ENCODE measurements at regions not wholly inside any gene's neighbourhood (a gene's known extent, or its start where the extent isn't known, plus 50 kb on each side); places are given as distances from the start of the nearest gene placed in this dataset.

DNA sequence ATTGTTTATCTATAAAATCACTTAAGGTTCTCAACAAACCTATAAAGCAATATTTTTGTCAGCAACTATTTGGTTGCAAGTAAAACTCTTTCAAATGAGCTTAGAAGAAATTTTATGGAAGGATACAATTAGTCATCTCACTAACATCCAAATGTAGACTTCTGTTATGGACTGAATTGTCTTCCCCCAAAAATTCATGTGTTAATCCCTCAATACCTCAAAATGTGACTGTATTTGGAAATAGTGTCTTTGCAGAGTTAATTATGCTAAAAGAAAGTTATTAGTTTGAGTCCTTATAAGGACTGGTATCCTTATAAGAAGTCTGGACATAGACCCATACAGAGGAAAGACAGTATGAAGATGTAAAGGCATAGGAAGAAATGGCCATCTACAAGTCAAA, 357.8 kb upstream of the PRMT6 start:
- POLR2A ChIA-PET, result no interaction called here
- Histone ChIP-seq H3K9me3 (ENCODE audit: control extremely low read depth in 1 of 3, control insufficient read depth in 2 of 3, insufficient read depth in 1 of 3, low read length in 2 of 3) (no peaks in the 10 kb centered on the region), H3K79me2 (ENCODE audit: control insufficient read depth, insufficient read depth, low read length) (no peaks in the 10 kb centered on the region), H3K27ac (ENCODE audit: low read length in 2 of 2) (no peak overlapping the region), H3K4me1 (ENCODE audit: control insufficient read depth in 2 of 2, insufficient read depth in 2 of 2, low read length in 2 of 2) (no peaks in the 10 kb centered on the region), H3K36me3 (replicated peaks in 1 of 2; ENCODE audit: control extremely low read depth in 1 of 2, control insufficient read depth in 1 of 2, extremely low read depth in 1 of 2, insufficient read depth in 2 of 2, low read length in 1 of 2) (no peaks in the 10 kb centered on the region), H4K20me1 (ENCODE audit: control insufficient read depth, insufficient read depth, low read length, poor library complexity, severe bottlenecking) (no peaks in the 10 kb centered on the region), H2AFZ (ENCODE audit: insufficient read depth, low read depth, low read length, poor library complexity, severe bottlenecking) (no peak overlapping the region), H3K9ac (ENCODE audit: low read length) (no peak overlapping the region), H3K27me3 (replicated peaks in 1 of 4; ENCODE audit: control extremely low read depth in 1 of 4, control insufficient read depth in 3 of 4, insufficient read depth in 4 of 4, low read length in 3 of 4) (no peaks in the 10 kb centered on the region), H3K4me3 (ENCODE audit: control extremely low read depth in 1 of 5, extremely low read depth in 1 of 5, insufficient read depth in 1 of 5, low read depth in 2 of 5, low read length in 4 of 5) (no peak overlapping the region), H3K4me2 (replicated peaks; ENCODE audit: low read depth, low read length, poor library complexity, severe bottlenecking) (no peak overlapping the region)
- H3K4me1 Mint-ChIP-seq, result no peaks in the 10 kb centered on the region
- ATAC-seq (ENCODE audit: low read depth), result no peak
- DNase-seq, result no peak
- no peak overlapping the region for H3K27ac Mint-ChIP-seq
- no peaks in the 10 kb centered on the region for H3K27me3 Mint-ChIP-seq
- intact Hi-C loops (cut with micrococcal nuclease), result no loop called here
- H3K9me3 Mint-ChIP-seq (ENCODE audit: insufficient read depth), result no peaks in the 10 kb centered on the region
- CTCF ChIA-PET, result no interaction called here
- TF ChIP-seq, protein P1, sequence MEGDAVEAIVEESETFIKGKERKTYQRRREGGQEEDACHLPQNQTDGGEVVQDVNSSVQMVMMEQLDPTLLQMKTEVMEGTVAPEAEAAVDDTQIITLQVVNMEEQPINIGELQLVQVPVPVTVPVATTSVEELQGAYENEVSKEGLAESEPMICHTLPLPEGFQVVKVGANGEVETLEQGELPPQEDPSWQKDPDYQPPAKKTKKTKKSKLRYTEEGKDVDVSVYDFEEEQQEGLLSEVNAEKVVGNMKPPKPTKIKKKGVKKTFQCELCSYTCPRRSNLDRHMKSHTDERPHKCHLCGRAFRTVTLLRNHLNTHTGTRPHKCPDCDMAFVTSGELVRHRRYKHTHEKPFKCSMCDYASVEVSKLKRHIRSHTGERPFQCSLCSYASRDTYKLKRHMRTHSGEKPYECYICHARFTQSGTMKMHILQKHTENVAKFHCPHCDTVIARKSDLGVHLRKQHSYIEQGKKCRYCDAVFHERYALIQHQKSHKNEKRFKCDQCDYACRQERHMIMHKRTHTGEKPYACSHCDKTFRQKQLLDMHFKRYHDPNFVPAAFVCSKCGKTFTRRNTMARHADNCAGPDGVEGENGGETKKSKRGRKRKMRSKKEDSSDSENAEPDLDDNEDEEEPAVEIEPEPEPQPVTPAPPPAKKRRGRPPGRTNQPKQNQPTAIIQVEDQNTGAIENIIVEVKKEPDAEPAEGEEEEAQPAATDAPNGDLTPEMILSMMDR (IDR thresholded peaks at IDR 0.05), result no peak
- no peak overlapping the region for H3K4me3 Mint-ChIP-seq

DNA sequence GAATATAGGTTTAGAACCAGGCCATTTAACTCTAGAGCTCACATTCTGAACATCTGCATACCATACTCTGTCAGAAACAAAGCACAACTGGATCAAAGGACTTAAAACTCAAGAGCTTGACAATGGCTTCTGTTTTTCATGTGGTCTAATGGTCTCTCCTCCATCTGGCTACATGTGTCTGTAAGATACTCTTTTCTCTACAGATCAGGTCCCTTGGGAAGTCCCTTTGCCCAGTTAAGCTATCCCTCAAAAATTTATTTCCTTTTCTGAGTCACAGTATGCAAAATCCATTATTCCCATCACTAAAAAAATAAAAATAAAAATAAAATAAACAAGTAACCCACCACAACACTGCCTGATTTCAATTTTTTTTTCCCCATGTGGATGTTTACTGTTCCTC, 357.0 kb upstream of the PRMT6 start:
- TF ChIP-seq, protein P1 (IDR thresholded peaks at IDR 0.05), result no peak
- TF ChIP-seq EZH2 (IDR thresholded peaks at IDR 0.05; ENCODE audit: borderline replicate concordance, insufficient read depth, low read depth, low read length, poor library complexity, severe bottlenecking), result no peak
- H3K9me3 Mint-ChIP-seq (ENCODE audit: insufficient read depth), result no peaks in the 10 kb centered on the region
- DNase-seq (no peak), ATAC-seq (ENCODE audit: low read depth) (no peak)
- no peaks in the 10 kb centered on the region for H4K20me1 ChIP-seq (ENCODE audit: control insufficient read depth, insufficient read depth, low read length, poor library complexity, severe bottlenecking)
- H3K36me3 ChIP-seq (replicated peaks in 1 of 2; ENCODE audit: control extremely low read depth in 1 of 2, control insufficient read depth in 1 of 2, extremely low read depth in 1 of 2, insufficient read depth in 2 of 2, low read length in 1 of 2), result no peaks in the 10 kb centered on the region
- ChIA-PET POLR2A (no interaction called here), CTCF (no interaction called here)
- H3K4me3 ChIP-seq (ENCODE audit: control extremely low read depth in 1 of 5, extremely low read depth in 1 of 5, insufficient read depth in 1 of 5, low read depth in 2 of 5, low read length in 4 of 5), result no peak overlapping the region
- H3K79me2 ChIP-seq (ENCODE audit: control insufficient read depth, insufficient read depth, low read length), result no peaks in the 10 kb centered on the region
- H3K4me3 Mint-ChIP-seq, result no peak overlapping the region
- H3K27ac ChIP-seq (ENCODE audit: low read length in 2 of 2), result no peak overlapping the region
- H3K4me2 ChIP-seq (replicated peaks; ENCODE audit: low read depth, low read length, poor library complexity, severe bottlenecking), result no peak overlapping the region
- H3K27me3 ChIP-seq (replicated peaks in 1 of 4; ENCODE audit: control extremely low read depth in 1 of 4, control insufficient read depth in 3 of 4, insufficient read depth in 4 of 4, low read length in 3 of 4), result no peaks in the 10 kb centered on the region
- intact Hi-C loops (cut with micrococcal nuclease), result no loop called here
- H3K27me3 Mint-ChIP-seq, result no peaks in the 10 kb centered on the region
- H3K27ac Mint-ChIP-seq, result no peak overlapping the region
- H2AFZ ChIP-seq (ENCODE audit: insufficient read depth, low read depth, low read length, poor library complexity, severe bottlenecking), result no peak overlapping the region
- H3K4me1 Mint-ChIP-seq, result no peaks in the 10 kb centered on the region
- no peaks in the 10 kb centered on the region for H3K4me1 ChIP-seq (ENCODE audit: control insufficient read depth in 2 of 2, insufficient read depth in 2 of 2, low read length in 2 of 2)
- no peak overlapping the region for H3K9ac ChIP-seq (ENCODE audit: low read length)
- H3K9me3 ChIP-seq (ENCODE audit: control extremely low read depth in 1 of 3, control insufficient read depth in 2 of 3, insufficient read depth in 1 of 3, low read length in 2 of 3), result no peaks in the 10 kb centered on the region
